HG03025 (cell line): ENCODE measurements at regions not wholly inside any gene's neighbourhood (a gene's known extent, or its start where the extent isn't known, plus 50 kb on each side); places are given as distances from the start of the nearest gene placed in this dataset.
"Not testable (repeated sequence)": the region's sequence is repeated elsewhere in the genome, so short reads cannot be mapped to it uniquely, and the experiment has no call there.

Source experiments
- ATAC-seq: cut with Tn5 transposase; IDR thresholded peaks from one replicate; pipeline ENCODE4 v1.9.1; 2021; ENCODE audit warnings: mild to moderate bottlenecking, moderate library complexity; ENCODE audit not compliant: unreplicated experiment, low FRiP score

DNA sequence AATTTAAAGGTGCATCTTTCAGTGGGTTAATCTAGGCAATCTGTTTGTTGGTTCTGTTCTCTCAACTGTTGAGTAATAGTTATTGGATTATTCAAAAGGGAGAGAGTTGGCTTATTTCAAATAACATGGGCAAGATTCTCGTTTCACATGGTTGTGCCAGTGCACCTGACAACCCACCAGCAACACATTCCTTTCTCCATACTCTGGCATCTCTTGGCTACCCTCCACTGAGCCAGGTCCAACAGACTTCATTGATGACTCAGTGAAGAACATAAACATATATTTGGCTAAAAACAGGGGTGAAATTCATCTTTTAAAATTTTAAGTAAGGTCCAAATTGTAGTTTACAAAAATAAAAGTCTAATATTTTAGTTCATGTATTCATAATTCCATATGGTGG, 967.2 kb downstream of the RPA4 start:
- ATAC-seq = no peak

DNA sequence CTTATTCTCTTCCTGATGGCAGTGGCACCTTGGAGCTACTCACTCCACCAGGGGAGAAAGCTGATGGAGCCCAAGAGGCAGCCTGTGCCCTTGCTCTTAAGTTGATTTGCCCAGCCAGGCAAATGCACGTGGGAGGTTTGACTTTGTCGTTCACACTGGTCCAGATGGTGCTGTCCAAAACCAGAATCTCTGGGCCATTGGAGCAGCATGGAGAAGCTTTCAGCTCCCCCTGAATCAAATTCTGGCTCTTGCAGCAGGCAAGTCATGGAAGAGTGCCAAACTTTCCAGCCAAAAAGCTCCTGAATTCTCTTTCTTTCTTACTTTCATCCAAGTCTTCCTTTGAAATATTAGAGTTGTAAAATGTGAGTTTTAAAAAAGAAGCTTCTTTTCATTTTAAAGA, 970.4 kb downstream of the RPA4 start:
- no peak for ATAC-seq

DNA sequence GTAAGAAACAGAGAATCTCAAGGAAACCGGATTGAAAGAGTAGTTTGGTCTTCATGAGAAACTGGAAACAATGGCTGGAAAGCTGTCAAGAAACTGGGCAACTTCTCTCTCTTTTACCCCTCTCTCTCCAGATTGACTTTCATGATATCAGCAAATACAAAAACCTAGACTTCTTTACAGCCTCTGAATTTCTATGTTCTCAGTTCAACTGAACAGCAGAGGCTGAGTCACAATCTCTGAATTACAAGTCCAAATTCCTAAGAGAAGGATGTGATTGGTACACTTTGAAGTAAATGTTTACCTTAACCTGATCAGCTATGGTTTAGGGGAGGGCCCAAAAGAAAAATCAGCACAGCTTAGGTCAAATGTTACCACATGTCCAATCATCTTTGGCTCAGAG, 974.9 kb downstream of the RPA4 start:
- no peak for ATAC-seq

DNA sequence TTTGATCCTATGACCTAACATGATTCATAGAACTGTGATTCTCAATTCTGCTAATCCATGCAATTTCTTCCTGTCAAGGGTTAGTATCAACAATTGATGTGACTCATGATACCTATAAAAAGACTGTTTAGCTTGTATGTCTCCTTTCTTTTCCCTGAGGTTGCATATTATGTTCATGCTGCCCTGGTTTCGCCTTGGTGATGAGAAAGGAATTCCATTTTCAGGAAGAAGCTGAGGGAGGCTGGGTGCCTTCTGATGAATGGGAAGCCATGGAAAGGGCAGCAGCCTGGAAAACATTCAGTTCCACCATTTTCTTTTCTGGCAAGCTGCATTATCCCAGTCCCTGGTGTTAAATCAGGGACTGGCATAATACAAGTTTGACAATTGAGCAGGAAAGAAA, 976.5 kb downstream of the RPA4 start:
- ATAC-seq = no peak

DNA sequence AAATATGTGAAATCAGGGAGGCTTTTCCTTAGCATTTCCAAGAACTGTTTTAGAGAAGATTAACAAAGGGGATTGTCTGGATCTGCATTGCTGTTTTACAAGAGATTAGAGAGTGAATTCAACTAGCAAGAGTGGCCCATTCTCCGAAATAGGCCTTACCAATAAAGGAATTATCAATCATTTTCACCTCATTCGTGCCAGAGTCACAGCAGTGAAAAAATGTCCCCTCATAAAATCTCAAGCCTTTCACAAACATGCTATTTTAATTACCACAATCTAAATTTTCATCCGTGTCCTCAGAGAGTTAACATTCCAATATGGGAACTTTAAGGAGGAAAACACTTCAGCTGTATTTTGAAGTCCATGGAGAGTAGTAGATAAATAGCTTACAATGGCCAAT, 979.6 kb downstream of the RPA4 start:
- no peak for ATAC-seq

DNA sequence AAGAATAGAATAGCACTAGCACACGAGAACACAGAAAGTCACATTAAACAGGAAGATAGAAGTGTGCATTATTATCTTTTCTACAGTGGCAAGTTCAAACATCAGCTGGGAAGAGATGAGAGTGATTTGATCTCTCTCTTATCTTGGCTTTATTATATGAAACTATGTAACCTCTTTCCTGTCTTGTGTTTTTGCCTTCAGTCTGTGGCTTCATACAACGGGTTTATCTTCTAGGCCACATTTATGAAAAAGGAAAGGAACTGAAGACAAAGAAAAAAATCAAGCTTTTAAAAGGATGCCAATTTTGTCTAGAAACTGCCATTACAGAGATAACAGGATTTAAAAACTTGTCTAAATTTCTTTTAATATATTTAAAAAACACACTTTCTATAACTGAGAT, 983.6 kb downstream of the RPA4 start:
- no peak for ATAC-seq

DNA sequence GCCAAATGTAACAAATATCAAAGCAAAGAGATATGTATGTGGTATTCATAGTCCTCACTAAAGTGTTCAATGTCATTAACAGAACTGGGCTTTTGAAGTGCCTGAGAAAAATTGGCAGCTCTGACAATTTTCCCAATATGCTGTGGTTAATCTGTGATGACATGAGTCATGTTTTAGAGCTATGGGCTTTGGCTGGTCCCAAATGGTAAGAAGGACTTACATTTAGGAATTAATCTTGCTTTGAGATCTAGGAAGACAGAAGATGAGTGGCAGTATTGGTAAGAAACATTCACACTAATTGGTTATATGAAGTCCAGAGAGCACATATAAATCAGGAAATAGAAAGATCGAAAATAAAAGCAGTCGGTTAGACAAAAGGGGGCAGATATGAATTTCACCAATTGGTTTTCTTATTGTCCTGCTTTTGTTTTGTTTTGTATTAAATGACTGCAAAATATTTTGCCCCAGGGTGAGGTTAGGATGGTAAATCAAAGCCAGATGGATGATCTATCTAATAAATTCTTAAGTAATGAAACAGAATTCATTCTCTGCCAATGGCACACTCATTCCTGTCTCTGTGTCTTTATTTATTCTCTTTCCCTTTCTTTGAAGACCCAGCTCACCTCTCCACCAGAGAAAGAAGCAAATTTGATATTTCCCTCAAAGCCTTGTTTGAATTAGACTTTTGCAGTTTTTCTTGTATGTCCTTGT, 993.1 kb downstream of the RPA4 start:
- no peak for ATAC-seq

DNA sequence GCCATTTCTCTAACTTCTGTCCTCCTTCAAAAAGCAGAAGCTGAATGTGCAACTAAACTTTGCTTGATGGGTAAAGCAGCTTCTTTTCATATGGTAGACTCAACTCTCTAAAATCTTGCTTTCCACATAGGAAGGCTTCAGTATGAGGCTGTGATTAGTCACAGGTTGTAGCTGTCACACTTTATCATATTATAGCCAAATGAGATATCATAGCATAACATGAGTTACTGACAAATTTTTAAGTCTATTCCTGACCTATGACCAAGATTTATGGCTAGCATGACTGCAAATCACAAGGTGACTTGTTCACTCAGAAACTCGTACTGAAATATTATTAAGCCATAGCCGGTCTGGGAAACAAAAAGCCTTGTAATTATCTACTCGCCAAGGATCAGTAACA, 998.6 kb downstream of the RPA4 start:
- ATAC-seq = no peak

DNA sequence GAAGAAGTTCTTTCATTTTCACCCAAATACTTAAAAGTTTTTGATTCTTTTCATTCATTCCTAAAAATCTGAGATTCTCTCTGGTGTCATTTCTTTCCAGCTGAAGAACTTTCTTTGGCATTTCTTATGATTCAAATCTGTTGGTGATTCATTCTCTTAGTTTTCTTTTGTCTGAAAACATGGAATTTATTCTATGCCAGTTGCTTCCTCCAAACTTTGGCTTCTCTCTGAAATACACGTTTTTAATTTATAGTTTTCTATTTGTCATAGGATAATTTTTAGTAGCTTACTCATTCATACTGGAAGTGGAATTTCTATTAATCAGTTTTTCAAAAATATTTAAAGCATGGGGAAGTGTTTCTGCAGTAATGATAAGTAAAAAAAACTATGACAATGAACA, 1012.0 kb downstream of the RPA4 start:
- no peak for ATAC-seq

DNA sequence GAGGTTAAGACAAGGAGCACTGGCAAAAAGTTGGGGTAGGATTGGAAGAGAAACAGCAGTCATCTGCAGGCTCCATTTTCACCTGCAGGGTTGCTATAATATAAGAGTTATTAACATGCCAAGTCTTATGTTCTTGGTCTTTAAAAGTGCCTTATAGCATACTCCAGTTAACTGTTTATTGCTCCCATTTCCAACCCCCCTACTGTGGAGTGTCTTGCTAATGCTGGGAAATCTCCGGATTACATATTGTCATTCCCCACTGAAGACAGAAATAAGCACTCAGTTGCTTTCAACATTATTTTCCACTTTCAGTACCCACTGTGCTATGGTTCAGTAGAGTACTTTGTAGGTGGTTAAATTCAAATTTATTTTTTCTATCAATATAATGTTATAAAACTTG, 1014.3 kb downstream of the RPA4 start:
- ATAC-seq = no peak

DNA sequence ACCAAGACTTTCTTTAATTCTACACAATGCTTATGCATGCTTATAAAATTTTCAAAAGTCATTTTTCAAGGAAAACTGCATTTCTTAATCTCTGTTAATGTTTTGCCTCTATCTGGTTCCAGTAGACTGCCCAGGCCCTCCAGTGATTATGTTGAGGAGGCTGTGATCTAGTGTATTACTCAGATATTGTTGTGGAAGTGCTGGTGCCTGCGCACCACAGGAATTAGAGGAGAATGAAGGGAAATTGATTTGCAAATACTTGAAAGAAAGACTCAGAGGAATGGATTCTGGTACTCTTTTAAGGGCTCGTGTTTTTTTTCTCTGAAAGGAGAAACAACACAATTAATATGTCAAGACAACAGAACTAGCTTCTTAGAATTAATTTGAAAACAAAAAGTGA, 1015.1 kb downstream of the RPA4 start:
- ATAC-seq = no peak

DNA sequence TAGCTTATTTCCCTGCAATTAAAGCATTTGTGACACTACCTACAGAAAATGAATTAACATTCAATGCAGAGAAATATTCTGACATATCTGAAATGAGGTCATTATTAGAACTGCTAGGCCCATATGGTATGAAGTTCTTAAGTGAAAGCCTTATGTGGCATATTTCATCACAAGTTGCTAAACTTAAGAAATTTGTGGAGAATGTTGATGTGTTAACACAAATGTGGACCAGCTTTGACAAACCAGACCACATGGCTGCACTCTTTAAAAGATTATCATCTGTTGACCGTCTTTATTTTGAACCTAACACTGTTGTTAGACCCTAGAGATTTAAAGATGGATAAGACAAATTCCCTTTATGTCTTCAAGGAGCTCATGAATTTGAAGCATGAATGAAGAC, 1024.1 kb downstream of the RPA4 start:
- no peak for ATAC-seq

DNA sequence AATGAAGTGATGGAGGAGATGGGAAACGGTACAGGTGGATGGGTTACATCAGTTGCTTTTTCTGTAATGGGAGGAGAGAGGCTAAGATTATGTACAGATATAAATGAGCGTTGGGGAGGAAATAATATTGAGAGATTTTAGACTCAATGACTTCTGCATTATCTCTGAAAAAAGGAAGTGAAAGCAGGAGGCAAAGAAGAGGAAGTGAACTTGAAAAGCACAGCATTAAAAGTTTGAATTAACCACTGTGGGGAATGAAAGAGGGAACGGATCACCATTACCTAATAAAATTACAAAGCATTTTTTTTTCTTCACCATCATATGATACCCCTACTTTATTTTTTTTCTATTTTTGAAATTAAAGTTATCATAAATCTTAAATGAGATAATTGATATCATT, 1025.5 kb downstream of the RPA4 start:
- peak; percentile 94 for ATAC-seq

DNA sequence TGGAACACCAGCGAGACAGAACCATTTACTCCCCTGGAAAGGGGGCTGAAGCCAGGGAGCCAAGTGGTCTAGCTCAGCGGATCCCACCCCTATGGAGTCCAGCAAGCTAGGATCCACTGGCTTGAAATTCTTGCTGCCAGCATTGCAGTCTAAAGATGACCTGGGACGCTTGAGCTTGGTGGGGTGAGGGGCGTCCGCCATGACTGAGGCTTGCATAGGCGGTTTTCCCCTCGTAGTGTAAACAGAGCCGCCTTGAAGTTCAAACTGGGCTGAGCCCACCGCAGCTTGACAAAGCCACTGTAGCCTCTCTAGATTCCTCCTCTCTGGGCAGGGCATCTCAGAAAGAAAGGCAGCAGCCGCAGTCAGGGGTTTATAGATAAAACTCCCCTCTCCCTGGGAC, 1031.7 kb downstream of the RPA4 start:
- ATAC-seq = not testable (repeated sequence)

DNA sequence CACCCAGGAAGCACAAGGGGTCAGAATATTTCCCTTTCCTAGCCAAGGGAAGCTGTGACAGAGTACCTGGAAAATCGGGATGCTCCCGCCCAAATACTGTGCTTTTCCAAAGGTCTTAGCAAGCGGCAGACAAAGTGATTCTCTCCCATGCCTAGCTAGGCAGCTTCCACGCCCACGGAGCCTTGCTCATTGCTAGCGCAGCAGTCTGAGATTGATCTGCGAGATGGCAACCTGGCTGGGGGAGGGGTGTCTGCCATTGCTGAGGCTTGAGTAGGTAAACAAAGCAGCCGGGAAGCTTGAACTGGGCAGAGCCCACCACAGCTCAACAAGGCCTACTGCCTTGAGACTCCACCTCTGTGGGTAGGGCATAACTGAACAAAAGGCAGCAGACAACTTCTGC, 1037.5 kb downstream of the RPA4 start:
- not testable (repeated sequence) for ATAC-seq

DNA sequence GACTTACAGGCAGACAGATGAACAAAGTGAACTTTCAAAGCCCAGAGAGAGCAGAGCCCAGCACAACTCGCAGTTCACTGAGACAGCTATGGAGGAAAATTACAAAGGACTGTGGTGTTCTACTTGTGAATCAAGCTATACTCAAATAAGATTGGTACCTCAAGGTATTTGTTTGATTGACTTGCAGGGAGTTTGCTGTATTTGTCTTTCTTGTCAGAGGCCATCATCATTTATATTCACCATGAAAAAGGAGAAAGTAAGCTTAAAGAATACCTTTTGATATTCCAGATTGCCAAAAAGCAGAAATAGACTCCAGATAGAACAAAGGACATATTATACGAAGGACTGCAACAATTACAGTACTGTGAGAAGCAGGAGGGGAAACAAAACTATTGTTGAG, 1047.9 kb downstream of the RPA4 start:
- ATAC-seq = no peak

DNA sequence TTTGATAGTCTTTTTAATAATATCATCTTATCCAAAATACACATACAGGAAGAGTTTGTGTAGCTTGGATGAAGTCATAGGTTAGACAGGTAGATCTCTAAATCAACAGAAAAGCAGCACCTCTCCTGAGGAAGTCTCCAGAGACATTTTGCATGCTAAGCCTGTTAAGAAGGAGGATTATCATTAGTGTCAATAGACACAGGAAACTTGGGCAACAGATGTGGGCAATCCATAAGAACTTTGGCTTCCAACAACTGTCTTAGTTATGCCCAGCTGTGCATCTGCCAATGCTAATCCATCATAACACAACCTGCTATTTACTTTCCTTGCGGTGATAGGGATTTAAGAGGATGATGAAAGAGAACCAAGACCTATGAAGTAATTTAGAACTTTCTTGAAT, 1052.6 kb downstream of the RPA4 start:
- no peak for ATAC-seq

DNA sequence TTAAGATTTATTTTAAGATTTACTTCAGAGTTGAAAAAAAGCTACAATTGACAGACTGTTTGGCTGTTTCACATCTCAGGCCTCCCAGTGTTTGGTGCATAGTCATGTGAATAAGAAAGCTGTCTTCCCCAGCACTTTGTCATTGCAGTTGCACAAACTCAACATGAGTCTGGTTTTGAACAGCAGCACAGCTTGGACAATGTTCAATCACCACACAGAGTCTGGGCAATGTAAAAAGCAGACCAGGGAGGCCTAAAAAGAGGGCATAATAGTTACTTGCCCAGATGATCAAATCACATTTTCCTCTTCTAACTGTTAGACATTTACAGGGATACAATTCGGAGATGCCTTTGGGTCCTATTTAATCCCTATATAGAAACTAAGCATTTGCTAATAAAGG, 1055.0 kb downstream of the RPA4 start:
- ATAC-seq = no peak

DNA sequence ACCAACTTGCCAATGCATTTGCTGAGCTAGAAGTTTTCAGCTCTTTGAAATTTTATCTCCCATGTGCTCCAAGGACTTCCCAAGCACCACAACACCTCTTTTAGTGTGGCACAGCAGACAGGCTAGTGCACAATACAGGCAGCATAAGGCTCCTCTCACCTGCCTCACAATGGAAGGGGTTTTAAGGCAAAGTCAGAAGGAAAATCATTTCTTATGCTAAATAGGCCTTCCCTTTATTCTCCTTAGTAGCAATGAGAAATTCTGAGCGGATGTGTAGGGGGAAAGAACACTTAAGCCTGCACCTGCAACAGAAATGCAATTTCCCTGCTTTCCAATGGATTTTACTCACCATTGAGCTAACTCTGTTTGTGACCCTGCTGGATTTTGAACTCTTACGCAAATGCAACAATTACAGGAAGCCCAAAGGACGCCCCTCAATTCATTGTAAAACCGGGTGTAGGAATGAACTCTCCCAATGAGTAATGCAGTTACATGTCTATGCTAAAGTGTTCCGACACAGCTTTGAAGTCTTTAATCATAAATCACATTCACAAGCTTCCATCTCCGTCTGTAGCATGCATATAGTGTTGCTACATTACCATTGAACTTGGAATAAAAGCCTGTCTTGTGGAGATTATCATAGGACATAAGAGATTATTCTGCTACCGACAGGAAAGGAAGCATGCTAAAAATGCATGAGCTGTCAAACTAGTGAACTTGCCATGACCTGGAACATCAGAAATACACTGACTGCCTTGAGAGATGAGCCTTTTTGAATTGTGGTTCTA, 1084.9 kb downstream of the RPA4 start:
- no peak for ATAC-seq

DNA sequence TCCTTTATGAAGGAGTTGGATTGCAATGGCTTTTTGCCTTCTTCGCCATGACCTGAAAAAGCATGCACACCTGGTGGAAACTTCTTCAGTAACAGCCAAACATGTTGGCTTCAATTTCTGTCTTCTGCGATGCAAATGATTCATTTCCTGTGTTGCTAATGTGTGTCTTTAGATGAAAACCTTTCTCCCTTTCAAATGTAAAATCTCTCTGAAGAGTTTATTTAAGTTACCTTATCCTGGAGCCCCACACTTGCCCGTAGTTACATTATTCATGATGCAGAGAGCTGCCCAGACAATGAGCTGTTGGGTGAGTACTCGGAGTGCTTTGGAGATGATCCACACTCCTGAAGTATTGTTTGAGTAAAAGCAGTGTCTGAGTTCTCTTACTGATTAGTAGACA, 1100.9 kb downstream of the RPA4 start:
- no peak for ATAC-seq

DNA sequence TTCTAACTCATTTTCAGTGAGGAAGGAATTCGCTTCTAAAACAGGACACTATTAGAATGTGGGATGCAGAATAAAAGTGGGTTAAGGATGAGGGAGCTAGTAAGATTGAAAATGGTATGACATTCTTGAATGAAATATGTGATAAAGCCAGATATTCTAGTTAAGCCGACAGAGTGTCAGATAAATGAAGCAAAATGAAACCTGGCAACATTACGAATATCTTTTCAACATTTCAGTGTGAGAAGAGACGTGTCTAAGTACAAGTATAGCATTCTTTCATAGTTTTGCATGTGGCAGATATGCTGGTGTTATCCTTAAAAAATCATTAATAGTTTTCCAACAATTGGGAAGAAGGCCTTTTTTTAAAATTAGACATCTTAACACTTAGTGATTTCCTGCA, 1101.4 kb downstream of the RPA4 start:
- no peak for ATAC-seq

DNA sequence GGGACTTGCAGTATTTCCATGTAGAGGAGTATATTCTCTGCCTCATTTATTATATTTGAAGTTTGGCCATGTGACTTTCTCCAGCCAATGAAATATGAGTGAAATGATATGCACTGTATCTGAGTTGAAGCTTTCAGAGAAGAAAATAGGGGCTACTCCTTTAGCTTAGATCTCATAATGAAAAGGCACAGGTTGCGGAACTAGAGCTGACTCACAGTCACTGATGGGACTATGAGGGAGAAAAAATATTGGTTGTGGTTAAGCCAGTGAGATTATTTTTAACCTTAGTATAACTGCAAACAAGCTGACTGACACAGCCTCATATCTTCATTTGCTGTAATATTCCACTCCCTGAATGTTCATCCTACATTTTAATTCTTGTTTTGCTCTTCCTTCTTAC, 1104.3 kb downstream of the RPA4 start:
- ATAC-seq = no peak
